Heart right ventricle (tissue), 16 donors: ENCODE measurements at regions not wholly inside any gene's neighbourhood (a gene's known extent, or its start where the extent isn't known, plus 50 kb on each side); places are given as distances from the start of the nearest gene placed in this dataset.

Source experiments
- ATAC-seq, 8 donors: fragments of 200-7000 bp; cut with Tn5 transposase; one replicate each; pipeline ENCODE4 v1.9.1; 2020; ENCODE audit warnings: mild to moderate bottlenecking in 8 of 8, moderate library complexity in 8 of 8, moderate number of reproducible peaks in 1 of 8
- DNase-seq, 2 donors: peaks; one replicate each; pipeline ENCODE4 v3.0.0-alpha.2; 2020
- H3K27ac ChIP-seq, 10 donors: fragments of 200-600 bp; sonication (generic) in 2 of 10; one replicate each; pipeline versions ENCODE4 v1.5.0 to v1.8.0; 2020 to 2022; ENCODE audit warnings: mild to moderate bottlenecking in 3 of 10
- H3K27me3 ChIP-seq, 7 donors: fragments of 200-600 bp; one replicate each; pipeline ENCODE4 v1.8.0; 2021 to 2022; ENCODE audit warnings: mild to moderate bottlenecking in 2 of 7
- H3K36me3 ChIP-seq, 9 donors: fragments of 200-600 bp; sonication (generic) in 1 of 9; one replicate each; pipeline versions ENCODE4 v1.5.0 to v1.8.0; 2020 to 2022; ENCODE audit warnings: mild to moderate bottlenecking in 2 of 9
- H3K4me1 ChIP-seq, 9 donors: fragments of 200-600 bp; sonication (generic) in 1 of 9; one replicate each; pipeline versions ENCODE4 v1.5.0 to v1.8.0; 2020 to 2022; ENCODE audit warnings: mild to moderate bottlenecking in 4 of 9
- H3K4me3 ChIP-seq, 10 donors: fragments of 200-600 bp; sonication (generic) in 2 of 10; one replicate each; pipeline versions ENCODE4 v1.5.0 to v1.8.0; 2020 to 2022; ENCODE audit warnings: mild to moderate bottlenecking in 7 of 10, moderate library complexity in 2 of 10
- H3K9me3 ChIP-seq, 11 donors: fragments of 200-600 bp in 10 of 11; sonication (generic) in 2 of 11; one replicate each; pipeline versions ENCODE4 v1.5.0 to v1.8.0; 2013 to 2022; ENCODE audit warnings: mild to moderate bottlenecking in 2 of 11, control low read depth in 1 of 11, moderate library complexity in 1 of 11
- CTCF ChIP-seq, 9 donors: fragments of 200-600 bp; sonication (generic) in 2 of 9; IDR thresholded peaks; one replicate each; pipeline versions ENCODE4 v1.5.0 to v1.8.0; 2021 to 2022; ENCODE audit warnings: antibody characterized with exemption in 9 of 9, mild to moderate bottlenecking in 5 of 9, moderate library complexity in 1 of 9
- WGBS, 2 donors: extraction: QIAGEN DNeasy Blood & Tissue Kit; methylation state at CpG; one replicate each; pipeline ENCODE4 v1.1.7; 2013; ENCODE audit warnings: inconsistent platforms in 1 of 2; 5-methylcytosine and 5-hydroxymethylcytosine counted together
- intact Hi-C, 10 donors: fragments of 100-400 bp; cut with DNase I; formaldehyde crosslinking; loops; one replicate each; pipeline versions ENCODE4 v1.11.1 to v1.14.2; 2022
- donor health status: Arrhythmogenic right ventricular cardiomyopathy.
- donor health status: ischemic (EF 13 %, LVEDD 7.1; RV severe dilation, severe dysfunction).
- donor health status: healthy with polysubstance abuse.
- donor health status: DM: no; HTN: yes; CAD: no.
- donor health status: DM: no; HTN: no; CAD: no.
- donor health status: ischemic (EF 25% LVEDD 6.9; RV normal size, moderate dysfunction).
- donor health status: ischemic (EF 25% LVEDD 5.7; RV mildly dilated, moderate dysfunction).
- donor health status: healthy.
- donor health status: DM: yes; HTN: yes; CAD: no.
- donor health status: Ischemic cardiomyopathy.
- donor health status: ischemic (EF 35%, LVEDD 5.7; RV mildly dilated, moderate dysfunction).
- donor health status: nonischemic (EF 11% LVEDD 7.7; RV severe dilation, severe dysfunction).
- donor health status: DM: yes; HTN: yes; CAD: no.
- donor health status: PGD.
- donor health status: ischemic (EF 29% LVEDD 5.4; RV normal size, mild dysfunction).
- donor health status: nonischemic (EF 23%, LVEDD 6.1; RV moderate dilation, normal function).

GRCh38 chr4:59217910-59218631 lies 1982.1 kb upstream of the ADGRL3 start:
- WGBS, 2 donors: 70 to 77% methylated on average over 5 of the region's 5 CpGs
- no peak for ATAC-seq
- no peaks in the 10 kb centered on the region for H3K9me3 ChIP-seq
- intact Hi-C loops: no loop called here
- H3K36me3 ChIP-seq: no peaks in the 10 kb centered on the region
- no peak overlapping the region for H3K27ac ChIP-seq
- no peaks in the 10 kb centered on the region for H3K27me3 ChIP-seq
- TF ChIP-seq CTCF (IDR thresholded peaks at IDR 0.05): no peak
- no peaks in the 10 kb centered on the region for H3K4me1 ChIP-seq
- H3K4me3 ChIP-seq: no peak overlapping the region
- DNase-seq: no peak

GRCh38 chr4:59222221-59222620 lies 1977.9 kb upstream of the ADGRL3 start:
- Histone ChIP-seq H3K36me3 (no peaks in the 10 kb centered on the region), H3K27ac (no peak overlapping the region), H3K4me1 (no peaks in the 10 kb centered on the region), H3K27me3 (no peaks in the 10 kb centered on the region), H3K4me3 (no peak overlapping the region), H3K9me3 (peaks cover 0 to 4% (median 0%) of the 10 kb centered on the region in 11 donors)
- no peak for DNase-seq
- 68 to 78% methylated on average over 4 of the region's 4 CpGs for WGBS, 2 donors
- intact Hi-C loops: no loop called here
- no peak for TF ChIP-seq CTCF (IDR thresholded peaks at IDR 0.05)
- ATAC-seq: no peak

- intact Hi-C loops: no loop called here
- TF ChIP-seq CTCF (IDR thresholded peaks at IDR 0.05): no peak
- no peak for DNase-seq
Observed at GRCh38 chr4:59223292-59223941, 1976.7 kb upstream of the ADGRL3 start.

GRCh38 chr4:59238212-59238611 lies 1961.9 kb upstream of the ADGRL3 start:
- Histone ChIP-seq H3K27me3 (no peaks in the 10 kb centered on the region), H3K9me3 (peaks cover 0 to 28% (median 5%) of the 10 kb centered on the region in 11 donors), H3K4me3 (no peak overlapping the region), H3K4me1 (no peaks in the 10 kb centered on the region), H3K27ac (no peak overlapping the region), H3K36me3 (no peaks in the 10 kb centered on the region)
- no peak for TF ChIP-seq CTCF (IDR thresholded peaks at IDR 0.05)
- no peak for DNase-seq
- intact Hi-C loops: no loop called here
- whole genome bisulfite sequencing, 2 donors: 52 to 70% methylated on average over 3 of the region's 3 CpGs
- no peak for ATAC-seq

More at GRCh38 chr4:59223292-59223941, 1976.7 kb upstream of the ADGRL3 start:
- Histone ChIP-seq H3K9me3 (peaks cover 0 to 4% (median 0%) of the 10 kb centered on the region in 11 donors), H3K4me1 (no peaks in the 10 kb centered on the region), H3K36me3 (no peaks in the 10 kb centered on the region), H3K27me3 (no peaks in the 10 kb centered on the region), H3K27ac (no peak overlapping the region), H3K4me3 (no peak overlapping the region)
- no peak for ATAC-seq
- 45 to 54% methylated on average over 2 of the region's 2 CpGs for WGBS, 2 donors
